ENCODE measurements at regions not wholly inside any gene's neighbourhood (a gene's known extent, or its start where the extent isn't known, plus 50 kb on each side); places are given as distances from the start of the nearest gene placed in this dataset.
"Not testable (repeated sequence)": the region's sequence is repeated elsewhere in the genome, so short reads cannot be mapped to it uniquely, and the experiment has no call there.

- DNase-seq = no peak
These were observed 327.2 kb downstream of the MDFIC start for GRCh38 chr7:115249080-115249479.

DNA sequence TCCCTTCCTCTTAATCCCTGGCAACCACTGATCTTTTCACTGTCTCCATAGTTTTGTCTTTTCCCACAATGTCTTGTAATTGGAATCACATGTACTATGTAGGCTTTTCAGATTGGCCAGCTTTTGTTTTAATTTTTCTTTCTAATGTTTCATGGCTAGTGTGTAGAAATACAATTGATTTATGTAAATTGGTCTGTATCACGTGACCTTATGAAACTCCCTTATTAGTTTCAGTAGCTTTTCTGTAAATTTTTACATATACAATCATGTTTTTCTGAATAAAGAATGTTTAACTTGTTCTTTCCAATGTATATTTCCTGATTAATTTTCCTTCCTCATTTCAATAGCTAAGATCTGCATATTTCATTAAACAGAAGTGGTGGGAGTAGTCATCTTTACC lies 319.3 kb downstream of the MDFIC start:
- no peak for DNase-seq

DNA sequence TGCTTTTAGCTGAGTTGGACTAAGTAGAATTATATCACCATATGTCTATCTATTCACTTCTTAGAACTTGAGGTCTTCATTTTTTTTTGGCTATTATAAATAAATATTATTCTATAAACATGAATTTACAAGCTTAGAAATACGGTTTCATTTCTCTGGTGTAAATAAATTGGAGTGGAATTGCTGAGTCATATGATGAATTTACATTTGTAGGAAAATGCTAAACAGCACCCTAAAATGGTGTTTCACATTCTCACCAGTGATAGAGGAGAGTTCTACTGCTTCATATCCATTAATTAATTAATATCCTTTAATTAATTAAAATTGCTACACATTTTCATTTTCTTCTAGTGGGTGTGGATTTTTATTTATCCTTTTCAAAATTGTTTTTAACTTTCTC lies 318.3 kb downstream of the MDFIC start:
- no peak for DNase-seq

- DNase-seq = no peak
These were observed 313.2 kb downstream of the MDFIC start for GRCh38 chr7:115235075-115235474.

- no peak for DNase-seq
These were observed 311.9 kb downstream of the MDFIC start for GRCh38 chr7:115233809-115234208.

DNA sequence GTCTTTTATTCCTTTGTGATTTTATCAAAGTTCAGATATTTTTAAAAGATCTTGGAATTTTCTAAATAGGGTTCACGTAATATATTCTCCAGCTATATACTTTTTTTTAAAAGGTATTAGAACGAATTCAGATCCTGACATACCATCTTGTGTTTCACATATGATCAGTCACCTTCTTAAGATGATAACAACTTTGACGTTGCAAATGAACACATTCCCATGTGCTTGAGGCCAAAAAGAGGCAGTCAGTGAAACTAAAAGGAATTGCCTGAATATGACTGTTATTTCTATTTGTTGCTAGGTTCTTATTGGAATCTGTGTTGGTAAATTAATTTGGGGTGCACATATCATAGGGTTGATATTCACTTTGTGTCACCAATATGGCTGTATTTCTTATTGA lies 310.1 kb downstream of the MDFIC start:
- DNase-seq = no peak

GRCh38 chr7:115230882-115231571 lies 309.1 kb downstream of the MDFIC start:
- DNase-seq = peak; percentile 92

DNA sequence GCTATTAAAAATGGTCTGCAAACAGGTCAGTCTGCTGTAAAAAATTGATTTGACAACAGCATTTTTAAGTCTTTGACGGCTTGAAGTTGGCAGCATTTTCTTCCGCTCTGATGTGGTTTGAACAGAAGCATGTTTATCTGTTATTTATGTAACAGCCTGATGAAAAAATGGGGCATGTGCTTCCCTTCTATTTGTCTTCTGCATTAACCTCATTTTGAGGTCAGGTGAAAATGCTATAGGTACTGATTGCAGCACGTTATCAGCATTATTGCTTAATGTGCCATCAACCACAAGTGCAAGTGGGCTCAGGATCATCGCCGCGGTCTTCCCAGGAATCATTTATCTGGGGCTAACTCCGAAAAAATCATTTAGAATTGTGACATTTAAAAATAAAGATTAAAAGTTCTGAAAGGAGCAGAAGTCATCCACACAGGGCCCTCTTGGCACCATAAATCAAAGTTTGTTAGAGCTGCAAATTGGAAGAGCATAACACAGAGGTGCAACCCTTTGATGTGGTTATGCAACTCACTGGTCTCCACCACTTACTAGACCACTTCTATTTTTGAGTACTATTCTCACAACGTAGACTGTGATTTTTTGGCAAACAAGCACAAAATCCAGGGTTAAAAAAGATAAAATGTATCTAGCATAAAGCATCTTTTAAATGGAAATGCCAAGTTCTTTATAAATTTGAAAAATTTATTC lies 307.7 kb downstream of the MDFIC start:
- DNase-seq = no peak

GRCh38 chr7:115227473-115228235 lies 305.8 kb downstream of the MDFIC start:
- no peak for DNase-seq

- DNase-seq = no peak
These were observed 304.5 kb downstream of the MDFIC start for GRCh38 chr7:115226410-115226809.

DNA sequence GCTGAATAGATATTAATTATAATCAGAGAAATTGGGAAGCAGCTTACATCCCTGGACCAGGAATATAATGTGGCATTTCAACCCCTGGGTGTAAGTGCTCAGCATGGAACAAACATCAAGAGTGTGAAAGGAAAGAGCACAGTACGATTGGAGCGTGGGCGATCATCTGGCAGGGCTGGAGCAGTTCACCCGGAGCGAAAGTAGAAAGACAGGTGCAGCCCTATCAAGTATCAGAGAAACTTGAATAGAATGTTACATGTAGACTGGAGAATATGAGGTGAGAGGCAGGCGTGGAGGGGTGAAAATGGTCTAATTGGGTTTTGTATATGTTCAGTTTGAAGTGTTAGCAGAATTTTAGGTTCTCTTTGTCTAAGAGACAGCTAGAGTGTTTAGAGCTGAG lies 303.0 kb downstream of the MDFIC start:
- no peak for DNase-seq

DNA sequence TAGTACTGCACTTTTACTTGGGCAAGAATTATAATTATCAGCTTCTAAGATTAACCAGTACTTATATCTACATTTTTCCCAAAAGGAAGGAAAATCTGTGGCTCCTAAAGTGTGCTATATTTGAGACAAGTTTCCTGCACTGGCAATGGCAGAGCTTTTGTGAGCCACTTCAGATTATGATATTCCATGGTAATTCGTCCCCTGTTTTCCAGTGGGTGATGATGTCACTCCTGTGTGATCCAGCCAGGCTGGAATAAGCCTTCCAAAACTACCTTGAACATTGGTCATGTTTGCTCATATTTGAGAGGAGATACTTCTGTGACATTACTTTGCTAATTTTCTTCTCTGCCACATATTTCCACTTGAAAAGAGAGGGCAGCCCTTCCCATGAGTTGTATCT lies 302.1 kb downstream of the MDFIC start:
- no peak for DNase-seq

DNA sequence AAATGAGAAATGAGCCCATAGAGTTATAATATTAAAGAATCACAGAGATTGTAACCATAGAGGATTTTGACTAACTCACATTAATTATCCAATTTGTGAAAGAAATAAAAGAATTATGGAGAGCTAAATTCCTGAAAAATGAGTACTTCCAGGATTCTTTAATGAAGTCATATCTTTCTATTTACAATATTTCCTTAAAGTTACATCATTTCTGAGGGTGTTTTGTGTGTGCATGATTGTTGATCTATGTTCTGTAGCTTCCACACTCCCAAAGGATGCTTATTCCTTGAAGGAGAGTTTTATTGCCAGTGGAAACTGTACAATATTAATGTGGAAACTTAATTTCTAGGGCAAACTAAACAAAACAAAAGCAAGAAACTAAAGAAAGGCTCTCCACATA lies 299.6 kb downstream of the MDFIC start:
- DNase-seq = peak; percentile 75

GRCh38 chr7:115218076-115218475 lies 296.2 kb downstream of the MDFIC start:
- DNase-seq = no peak

DNA sequence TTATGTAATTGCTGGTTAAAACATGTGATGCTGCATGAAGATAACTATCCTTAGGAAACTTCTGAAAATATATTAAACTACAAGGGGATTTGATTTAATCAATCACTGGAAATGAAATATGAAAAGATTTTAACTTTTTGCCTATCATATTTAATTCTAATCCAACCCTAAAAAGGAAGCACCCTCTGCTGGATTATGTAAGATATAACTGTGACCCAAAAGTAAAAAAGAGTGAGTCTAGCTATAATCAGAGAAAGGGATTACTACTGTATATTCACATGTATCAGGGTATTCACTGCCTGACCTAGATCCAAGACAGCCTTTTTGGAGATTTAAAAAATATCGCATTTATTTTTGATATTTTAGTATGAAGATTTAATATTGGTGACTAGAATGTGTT lies 295.5 kb downstream of the MDFIC start:
- DNase-seq = no peak

- DNase-seq = peak; percentile 61
These were observed 294.8 kb downstream of the MDFIC start for GRCh38 chr7:115216652-115217051.

GRCh38 chr7:115211171-115211570 lies 289.3 kb downstream of the MDFIC start:
- DNase-seq = no peak

DNA sequence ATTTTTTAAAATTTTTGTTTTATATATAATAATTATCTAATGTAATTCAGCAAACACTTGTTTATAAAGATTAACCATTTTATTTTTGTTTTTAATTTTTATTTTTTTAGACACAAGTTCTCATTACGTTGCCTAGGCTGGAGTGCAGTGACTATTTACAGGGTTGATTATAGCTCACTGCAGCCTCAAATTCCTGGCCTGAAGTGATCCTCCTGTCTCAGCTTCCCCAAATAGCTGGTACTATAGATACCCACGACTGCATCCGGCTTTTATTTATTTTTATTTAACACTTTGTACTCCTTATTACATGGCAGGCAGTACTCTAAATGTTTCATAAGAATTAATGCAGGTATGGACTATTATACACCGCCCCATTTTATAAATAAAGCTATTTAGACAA lies 288.7 kb downstream of the MDFIC start:
- DNase-seq = no peak

- DNase-seq = no peak
These were observed 287.0 kb downstream of the MDFIC start for GRCh38 chr7:115208710-115209560.

DNA sequence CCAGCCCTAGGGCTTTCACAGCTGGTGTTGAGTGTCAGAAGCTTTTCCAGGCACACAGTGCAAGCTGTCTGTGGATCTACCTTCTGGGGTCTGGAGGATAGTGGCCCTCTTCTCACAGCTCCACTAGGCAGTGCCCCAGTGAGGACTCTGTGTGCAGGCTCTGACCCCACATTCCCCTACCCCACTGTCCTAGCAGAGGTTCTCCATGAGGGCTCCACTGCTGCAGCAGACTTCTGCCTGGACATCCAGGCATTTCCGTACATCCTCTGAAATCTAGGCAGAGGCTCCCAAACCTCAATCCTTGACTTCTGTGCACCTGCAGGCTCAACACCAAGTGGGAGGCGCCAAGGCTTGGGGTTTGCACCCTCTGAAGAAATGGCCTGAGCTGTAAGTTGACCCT lies 284.5 kb downstream of the MDFIC start:
- DNase-seq = not testable (repeated sequence)

DNA sequence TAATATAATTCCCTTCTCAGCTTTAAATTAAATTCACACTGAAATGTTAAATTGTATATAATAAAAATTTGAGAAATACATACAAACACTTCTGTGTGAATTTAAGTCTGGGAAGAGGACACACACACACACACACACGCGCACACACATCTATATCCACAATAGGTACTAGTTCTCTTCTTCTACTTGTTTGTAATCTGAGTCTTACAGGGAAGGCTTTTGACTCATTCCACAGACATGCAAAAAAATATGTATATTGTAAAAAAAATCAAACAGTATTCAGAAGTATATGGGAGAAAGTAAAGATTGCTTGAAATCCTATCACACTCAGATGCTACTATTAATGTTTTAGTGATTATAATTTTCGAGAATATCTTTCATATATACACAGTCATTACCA lies 276.2 kb downstream of the MDFIC start:
- DNase-seq = peak; percentile 59

DNA sequence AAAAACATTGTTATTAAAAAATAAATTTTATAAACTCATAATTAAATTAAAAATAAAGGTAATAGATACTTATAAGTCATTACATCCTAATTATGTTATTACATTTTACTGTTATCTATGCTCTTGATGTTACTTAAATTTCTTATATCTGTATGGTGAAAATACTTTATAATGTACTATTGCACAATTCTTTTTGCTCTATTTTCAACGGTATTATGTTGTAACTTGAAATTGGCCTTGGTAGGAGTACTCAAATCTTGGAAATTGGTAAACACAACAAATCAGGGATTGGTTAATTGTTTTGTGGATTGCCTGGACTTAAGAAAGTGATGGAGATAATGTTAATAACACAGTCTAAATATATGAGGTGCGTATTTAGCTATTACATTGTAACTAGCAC lies 273.3 kb downstream of the MDFIC start:
- DNase-seq = no peak

- DNase-seq = no peak
These were observed 269.6 kb downstream of the MDFIC start for GRCh38 chr7:115191526-115191925.
